Panc1 (cell line): ENCODE measurements at regions not wholly inside any gene's neighbourhood (a gene's known extent, or its start where the extent isn't known, plus 50 kb on each side); places are given as distances from the start of the nearest gene placed in this dataset.

ENCODE experiments used
- POLR2AphosphoS5 ChIP-seq: IDR thresholded peaks from 2 replicates; pipeline ENCODE4 v1.6.1; 2012; ENCODE audit warnings: mild to moderate bottlenecking, low read depth, low read length, moderate library complexity
- SIN3A ChIP-seq: IDR thresholded peaks from 2 replicates; pipeline ENCODE4 v1.6.1; 2012; ENCODE audit warnings: low read depth, mild to moderate bottlenecking, low read length, moderate library complexity, borderline replicate concordance; ENCODE audit not compliant: insufficient read depth
- TF ChIP-seq, protein P1 (sequence below): fragments of 450-650 bp; IDR thresholded peaks from 2 replicates; pipeline ENCODE4 v1.5.1; 2017; ENCODE audit warnings: mild to moderate bottlenecking
- TF ChIP-seq, protein P2 (sequence below), 2 experiments: IDR thresholded peaks; 2 replicates each; pipeline ENCODE4 v1.6.1; 2011 to 2012; ENCODE audit warnings: low read depth in 2 of 2, control low read depth in 1 of 2, low read length in 1 of 2, mild to moderate bottlenecking in 1 of 2, moderate library complexity in 1 of 2; ENCODE audit not compliant: insufficient read depth in 1 of 2

DNA sequence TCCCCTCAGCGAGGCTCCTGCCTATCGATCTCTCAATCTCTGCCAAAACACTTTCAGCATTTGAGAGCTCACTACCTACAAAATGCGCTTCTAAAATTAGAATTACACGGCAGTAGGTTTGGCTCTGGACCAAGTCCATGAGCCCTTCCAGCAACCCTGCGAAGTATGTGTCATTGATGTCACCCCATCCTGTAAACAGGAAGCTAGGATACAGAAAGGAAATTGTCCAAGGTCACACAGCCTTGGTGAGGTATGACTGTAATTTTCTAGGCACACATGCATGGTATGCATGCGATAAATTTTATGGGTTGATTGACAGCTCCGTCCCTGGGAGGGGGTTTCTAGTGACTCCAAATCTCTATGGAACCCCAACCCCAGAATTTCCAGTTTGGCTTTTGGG, 330.3 kb upstream of the CDH5 start:
- TF ChIP-seq POLR2AphosphoS5, result no peak
- TF ChIP-seq SIN3A, result no peak
- TF ChIP-seq, protein P1, sequence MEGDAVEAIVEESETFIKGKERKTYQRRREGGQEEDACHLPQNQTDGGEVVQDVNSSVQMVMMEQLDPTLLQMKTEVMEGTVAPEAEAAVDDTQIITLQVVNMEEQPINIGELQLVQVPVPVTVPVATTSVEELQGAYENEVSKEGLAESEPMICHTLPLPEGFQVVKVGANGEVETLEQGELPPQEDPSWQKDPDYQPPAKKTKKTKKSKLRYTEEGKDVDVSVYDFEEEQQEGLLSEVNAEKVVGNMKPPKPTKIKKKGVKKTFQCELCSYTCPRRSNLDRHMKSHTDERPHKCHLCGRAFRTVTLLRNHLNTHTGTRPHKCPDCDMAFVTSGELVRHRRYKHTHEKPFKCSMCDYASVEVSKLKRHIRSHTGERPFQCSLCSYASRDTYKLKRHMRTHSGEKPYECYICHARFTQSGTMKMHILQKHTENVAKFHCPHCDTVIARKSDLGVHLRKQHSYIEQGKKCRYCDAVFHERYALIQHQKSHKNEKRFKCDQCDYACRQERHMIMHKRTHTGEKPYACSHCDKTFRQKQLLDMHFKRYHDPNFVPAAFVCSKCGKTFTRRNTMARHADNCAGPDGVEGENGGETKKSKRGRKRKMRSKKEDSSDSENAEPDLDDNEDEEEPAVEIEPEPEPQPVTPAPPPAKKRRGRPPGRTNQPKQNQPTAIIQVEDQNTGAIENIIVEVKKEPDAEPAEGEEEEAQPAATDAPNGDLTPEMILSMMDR, result no peak
- TF ChIP-seq, protein P2, sequence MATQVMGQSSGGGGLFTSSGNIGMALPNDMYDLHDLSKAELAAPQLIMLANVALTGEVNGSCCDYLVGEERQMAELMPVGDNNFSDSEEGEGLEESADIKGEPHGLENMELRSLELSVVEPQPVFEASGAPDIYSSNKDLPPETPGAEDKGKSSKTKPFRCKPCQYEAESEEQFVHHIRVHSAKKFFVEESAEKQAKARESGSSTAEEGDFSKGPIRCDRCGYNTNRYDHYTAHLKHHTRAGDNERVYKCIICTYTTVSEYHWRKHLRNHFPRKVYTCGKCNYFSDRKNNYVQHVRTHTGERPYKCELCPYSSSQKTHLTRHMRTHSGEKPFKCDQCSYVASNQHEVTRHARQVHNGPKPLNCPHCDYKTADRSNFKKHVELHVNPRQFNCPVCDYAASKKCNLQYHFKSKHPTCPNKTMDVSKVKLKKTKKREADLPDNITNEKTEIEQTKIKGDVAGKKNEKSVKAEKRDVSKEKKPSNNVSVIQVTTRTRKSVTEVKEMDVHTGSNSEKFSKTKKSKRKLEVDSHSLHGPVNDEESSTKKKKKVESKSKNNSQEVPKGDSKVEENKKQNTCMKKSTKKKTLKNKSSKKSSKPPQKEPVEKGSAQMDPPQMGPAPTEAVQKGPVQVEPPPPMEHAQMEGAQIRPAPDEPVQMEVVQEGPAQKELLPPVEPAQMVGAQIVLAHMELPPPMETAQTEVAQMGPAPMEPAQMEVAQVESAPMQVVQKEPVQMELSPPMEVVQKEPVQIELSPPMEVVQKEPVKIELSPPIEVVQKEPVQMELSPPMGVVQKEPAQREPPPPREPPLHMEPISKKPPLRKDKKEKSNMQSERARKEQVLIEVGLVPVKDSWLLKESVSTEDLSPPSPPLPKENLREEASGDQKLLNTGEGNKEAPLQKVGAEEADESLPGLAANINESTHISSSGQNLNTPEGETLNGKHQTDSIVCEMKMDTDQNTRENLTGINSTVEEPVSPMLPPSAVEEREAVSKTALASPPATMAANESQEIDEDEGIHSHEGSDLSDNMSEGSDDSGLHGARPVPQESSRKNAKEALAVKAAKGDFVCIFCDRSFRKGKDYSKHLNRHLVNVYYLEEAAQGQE (IDR thresholded peaks at IDR 0.05; ENCODE audit: insufficient read depth in 1 of 2, low read depth in 2 of 2, low read length in 1 of 2), result no peak
